GM21529 (cell line): ENCODE measurements at regions not wholly inside any gene's neighbourhood (a gene's known extent, or its start where the extent isn't known, plus 50 kb on each side); places are given as distances from the start of the nearest gene placed in this dataset.
"Not testable (repeated sequence)": the region's sequence is repeated elsewhere in the genome, so short reads cannot be mapped to it uniquely, and the experiment has no call there.

Source experiments
- ATAC-seq: cut with Tn5 transposase; IDR thresholded peaks from one replicate; pipeline ENCODE4 v1.9.1; 2021; ENCODE audit not compliant: unreplicated experiment

GRCh38 chr10:120188950-120189349 lies 268.1 kb upstream of the PLPP4 start:
- no peak for ATAC-seq

GRCh38 chr10:120195984-120196712 lies 260.9 kb upstream of the PLPP4 start:
- ATAC-seq: no peak

GRCh38 chr10:120204877-120205276 lies 252.2 kb upstream of the PLPP4 start:
- ATAC-seq: no peak

DNA sequence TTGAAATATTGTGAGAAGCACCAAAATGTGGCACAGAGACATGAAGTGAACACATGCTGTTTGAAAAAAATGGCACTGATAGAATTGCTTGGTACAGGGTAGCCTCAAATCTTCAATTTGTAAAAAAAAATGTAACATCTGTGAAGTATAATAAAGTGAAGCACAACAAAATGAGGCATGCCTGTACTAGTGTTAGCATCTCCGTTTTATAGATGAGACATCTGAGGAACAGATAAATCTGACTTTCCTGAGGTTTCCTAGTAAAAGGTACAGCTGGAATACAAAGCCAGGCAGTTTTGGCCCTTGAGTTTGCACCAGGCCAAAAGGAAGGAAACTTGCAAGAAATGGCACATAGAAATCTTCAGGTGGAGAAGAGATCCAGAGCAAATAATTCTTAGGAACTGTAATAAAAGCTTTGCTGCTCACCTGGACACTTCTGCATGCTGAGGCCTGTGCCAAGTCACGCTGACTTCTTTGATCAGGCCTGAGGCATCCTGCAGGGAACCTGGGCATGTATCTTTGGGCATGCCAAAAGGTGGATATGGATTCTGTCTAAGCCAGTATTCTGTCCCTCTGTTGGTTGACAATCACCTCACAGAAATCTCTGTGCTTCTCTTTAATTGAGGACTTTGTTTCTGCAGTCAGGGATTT lies 251.5 kb upstream of the PLPP4 start:
- ATAC-seq: no peak

DNA sequence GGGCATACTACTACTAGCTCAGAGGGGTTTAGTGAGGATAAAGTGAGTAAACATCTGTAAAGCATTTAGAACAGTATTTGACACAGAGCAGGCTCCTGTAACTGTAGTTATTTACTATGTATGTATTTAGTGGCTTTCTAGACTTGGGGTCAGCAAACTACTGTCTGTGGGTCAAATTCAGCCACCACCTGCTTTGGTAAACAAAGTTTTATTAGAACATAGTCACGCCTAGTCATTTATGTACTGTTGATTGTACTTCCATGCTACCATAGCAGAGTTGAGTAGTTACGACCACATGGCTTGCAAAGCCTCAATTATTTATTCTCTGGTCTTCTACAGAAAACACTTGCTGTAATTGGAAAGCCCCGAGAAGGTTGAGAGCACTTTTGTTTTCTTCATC lies 248.5 kb upstream of the PLPP4 start:
- ATAC-seq: no peak

DNA sequence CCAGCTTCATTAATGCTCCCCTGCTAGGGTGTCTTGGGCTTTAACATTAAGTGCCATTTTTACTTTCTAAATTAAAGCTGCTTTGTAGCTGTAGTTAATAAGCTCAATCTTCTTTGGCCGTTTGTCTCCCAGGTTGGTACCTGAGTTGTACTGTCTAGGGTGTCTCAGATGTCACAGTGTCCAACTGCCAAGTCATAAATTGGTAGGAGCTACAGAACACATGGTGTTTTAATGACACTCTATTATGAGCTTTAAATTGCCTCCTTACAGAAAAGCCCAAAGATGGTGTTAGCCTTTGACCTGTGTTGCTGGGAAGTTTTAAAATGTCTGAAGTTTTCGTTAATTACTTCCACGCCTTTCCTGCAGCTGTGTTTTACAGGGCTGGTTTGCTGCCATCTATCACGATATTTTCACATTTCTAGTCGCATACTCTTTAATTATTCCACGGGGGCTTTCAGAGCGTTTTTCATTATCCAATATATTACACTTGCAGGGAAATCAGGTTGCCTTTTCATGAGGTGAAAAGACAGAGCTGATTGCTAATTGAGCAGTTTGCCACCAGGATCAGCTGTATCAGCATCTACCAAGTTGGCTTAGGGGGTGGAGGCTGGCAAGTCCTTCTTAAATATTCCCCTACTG lies 247.8 kb upstream of the PLPP4 start:
- no peak for ATAC-seq

DNA sequence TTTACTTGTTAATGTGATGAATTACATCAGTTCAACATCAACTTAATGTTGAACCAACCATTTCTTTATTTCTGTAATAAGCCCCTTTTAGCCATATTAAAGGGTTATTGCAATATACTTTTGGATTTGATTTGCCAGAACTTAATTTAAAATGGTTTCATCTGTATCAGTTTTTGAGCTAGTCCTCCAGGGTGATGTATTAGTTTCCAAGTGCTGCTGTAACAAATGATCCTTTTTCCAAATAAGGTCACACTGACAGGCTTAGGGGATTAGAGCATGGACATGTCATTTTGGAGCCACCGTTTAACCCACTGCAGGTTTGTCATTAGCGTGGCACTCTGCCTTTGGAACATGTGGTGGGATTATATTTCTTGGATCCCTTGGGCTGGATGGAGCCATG lies 244.8 kb upstream of the PLPP4 start:
- ATAC-seq: no peak

- ATAC-seq: not testable (repeated sequence)
Measured at GRCh38 chr10:120213283-120213682, 243.7 kb upstream of the PLPP4 start.

GRCh38 chr10:120217736-120218135 lies 239.3 kb upstream of the PLPP4 start:
- no peak for ATAC-seq

DNA sequence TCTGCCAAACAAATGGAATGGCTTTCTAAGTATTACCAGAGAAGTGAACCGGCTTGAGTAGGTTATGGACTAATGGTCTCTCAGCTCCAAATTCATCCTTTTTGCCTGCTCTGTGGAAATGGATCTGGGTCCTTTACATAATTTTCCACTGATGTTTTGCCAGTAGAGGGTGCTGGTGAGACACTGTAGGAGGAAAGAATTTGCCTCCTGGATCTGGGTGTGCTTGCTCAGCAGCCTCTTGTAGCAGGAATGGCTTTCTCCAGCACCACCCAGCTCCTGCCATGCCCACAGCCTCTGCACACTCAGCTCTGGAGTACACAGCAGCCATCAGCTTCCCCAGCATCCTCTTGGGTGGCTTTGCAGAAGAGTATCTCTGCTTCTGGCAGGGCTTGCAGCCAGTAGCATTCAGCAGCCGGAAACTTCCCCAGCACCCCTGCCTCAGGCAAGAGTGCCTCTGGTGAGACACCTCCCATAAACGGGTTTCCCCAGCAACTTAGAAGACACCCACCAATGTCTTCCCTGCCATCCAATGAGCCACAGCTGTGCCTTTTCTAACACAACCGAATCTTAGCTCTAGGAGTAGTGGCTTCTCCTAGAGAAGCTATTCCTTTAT lies 235.0 kb upstream of the PLPP4 start:
- peak; percentile 56 for ATAC-seq

DNA sequence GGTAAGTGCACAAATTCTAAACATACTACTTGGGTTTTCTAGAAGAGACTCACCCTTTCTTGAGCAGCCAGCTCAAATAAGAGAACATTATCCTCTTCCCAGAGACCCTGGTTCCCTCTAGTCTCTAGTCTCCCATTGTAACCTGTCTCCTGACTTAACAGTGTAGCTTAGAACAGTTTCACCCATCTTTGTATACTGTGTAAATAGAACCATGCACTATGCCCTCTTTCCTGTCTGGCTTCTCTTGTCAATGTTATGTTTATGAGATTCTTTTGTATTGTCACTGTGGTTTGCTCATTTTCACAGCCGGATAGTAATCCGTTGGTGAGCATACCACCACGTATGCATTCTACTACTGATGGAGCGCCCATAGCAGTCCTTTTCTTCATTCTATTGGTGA lies 227.4 kb upstream of the PLPP4 start:
- ATAC-seq: no peak

DNA sequence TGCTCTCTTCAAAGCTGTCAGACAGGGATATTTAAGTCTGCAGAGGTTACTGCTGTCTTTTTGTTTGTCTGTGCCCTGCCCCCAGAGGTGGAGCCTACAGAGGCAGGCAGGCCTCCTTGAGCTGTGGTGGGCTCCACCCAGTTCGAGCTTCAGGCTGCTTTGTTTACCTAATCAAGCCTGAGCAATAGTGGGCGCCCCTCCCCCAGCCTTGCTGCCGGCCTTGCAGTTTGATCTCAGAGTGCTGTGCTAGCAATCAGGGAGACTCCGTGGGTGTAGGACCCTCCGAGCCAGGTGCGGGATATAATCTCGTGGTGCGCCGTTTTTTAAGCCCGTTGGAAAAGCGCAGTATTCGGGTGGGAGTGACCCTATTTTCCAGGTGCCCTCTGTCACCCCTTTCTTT lies 217.3 kb upstream of the PLPP4 start:
- not testable (repeated sequence) for ATAC-seq

DNA sequence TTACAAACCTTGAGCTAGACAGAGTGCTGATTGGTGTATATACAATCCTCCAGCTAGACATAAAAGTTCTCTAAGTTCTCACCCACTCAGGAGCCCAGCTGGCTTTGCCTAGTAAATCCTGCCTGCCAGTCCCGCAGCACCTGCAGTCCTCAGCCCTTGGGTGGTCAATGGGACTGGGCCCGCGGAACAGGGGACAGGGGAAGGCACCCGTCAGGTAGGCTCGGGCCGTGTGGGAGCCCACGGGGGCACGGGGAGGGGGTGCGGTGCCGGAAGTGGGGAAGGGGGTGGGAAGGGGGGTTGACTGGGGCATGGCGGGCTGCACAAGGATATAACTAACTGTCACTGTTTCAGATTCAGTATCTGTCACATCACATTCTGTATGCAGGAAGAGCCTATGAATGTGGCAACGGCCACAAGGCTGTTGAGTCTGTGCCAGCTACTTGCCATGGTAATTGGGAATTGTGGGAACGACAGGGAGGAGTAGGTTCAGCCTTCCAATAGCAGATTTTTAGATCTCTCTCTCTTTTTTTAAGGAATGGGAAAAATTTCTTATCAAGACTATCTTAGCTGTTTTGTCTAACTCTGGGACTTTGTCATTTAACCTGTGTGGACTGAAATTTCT lies 205.1 kb upstream of the PLPP4 start:
- no peak for ATAC-seq

GRCh38 chr10:120253131-120253530 lies 203.9 kb upstream of the PLPP4 start:
- ATAC-seq: no peak

- ATAC-seq: no peak
Measured at GRCh38 chr10:120260456-120260855, 196.6 kb upstream of the PLPP4 start.

- no peak for ATAC-seq
Measured at GRCh38 chr10:120262857-120263547, 194.0 kb upstream of the PLPP4 start.

GRCh38 chr10:120266022-120266421 lies 191.0 kb upstream of the PLPP4 start:
- ATAC-seq: no peak

- no peak for ATAC-seq
Measured at GRCh38 chr10:120270906-120271305, 186.1 kb upstream of the PLPP4 start.

DNA sequence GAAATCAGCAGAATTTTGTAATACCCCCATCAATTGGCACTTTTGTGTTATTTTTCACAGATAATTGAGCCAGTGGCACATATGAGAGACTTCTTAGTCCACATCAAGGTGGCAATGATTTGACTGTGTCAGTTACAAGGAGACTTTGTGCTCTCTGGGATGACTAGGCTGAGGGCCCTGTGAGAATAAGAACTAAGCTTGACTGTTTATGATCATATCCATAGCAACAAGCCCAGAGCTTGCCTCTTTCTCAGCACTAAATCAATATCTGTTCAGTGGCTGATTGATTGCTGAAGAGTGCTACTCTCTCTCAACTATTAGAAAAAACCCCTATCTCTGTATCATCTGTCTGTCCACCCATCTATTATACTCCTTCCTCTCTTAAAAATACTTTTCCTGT lies 185.3 kb upstream of the PLPP4 start:
- no peak for ATAC-seq

- no peak for ATAC-seq
Measured at GRCh38 chr10:120272350-120272749, 184.7 kb upstream of the PLPP4 start.

GRCh38 chr10:120278069-120278468 lies 179.0 kb upstream of the PLPP4 start:
- no peak for ATAC-seq
